HG02763 (cell line): ENCODE measurements at regions not wholly inside any gene's neighbourhood (a gene's known extent, or its start where the extent isn't known, plus 50 kb on each side); places are given as distances from the start of the nearest gene placed in this dataset.
"Not testable (repeated sequence)": the region's sequence is repeated elsewhere in the genome, so short reads cannot be mapped to it uniquely, and the experiment has no call there.

Experiments used
- ATAC-seq: cut with Tn5 transposase; IDR thresholded peaks from one replicate; pipeline ENCODE4 v1.9.1; 2021; ENCODE audit warnings: mild to moderate bottlenecking, moderate library complexity; ENCODE audit not compliant: unreplicated experiment

GRCh38 chr6:91052473-91053450 is 465.9 kb upstream of the MAP3K7 start:
- not testable (repeated sequence) for ATAC-seq

DNA sequence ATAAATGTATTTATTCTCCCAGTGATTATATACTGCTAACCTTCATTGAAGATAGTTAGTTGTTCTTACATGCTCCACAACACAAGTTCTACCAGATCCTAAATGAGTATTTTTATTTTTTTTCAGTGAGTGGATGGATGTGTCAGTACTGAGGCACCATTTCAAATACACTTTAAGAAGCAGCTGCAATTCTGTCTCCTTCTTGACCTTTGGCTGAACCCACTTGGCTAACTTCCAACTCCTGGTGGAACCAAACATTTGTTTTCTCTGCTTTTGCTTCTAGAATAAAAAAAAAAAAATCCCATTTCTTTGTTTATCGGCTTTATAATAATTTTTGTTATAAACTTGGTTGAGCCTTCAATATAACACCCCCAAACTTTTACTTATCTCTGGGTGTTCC is 458.3 kb upstream of the MAP3K7 start:
- ATAC-seq, result no peak

GRCh38 chr6:91043751-91044150 is 456.9 kb upstream of the MAP3K7 start:
- ATAC-seq, result no peak

- no peak for ATAC-seq
Observed at GRCh38 chr6:91042656-91043055, 455.8 kb upstream of the MAP3K7 start.

GRCh38 chr6:91033964-91034363 is 447.1 kb upstream of the MAP3K7 start:
- ATAC-seq, result no peak

DNA sequence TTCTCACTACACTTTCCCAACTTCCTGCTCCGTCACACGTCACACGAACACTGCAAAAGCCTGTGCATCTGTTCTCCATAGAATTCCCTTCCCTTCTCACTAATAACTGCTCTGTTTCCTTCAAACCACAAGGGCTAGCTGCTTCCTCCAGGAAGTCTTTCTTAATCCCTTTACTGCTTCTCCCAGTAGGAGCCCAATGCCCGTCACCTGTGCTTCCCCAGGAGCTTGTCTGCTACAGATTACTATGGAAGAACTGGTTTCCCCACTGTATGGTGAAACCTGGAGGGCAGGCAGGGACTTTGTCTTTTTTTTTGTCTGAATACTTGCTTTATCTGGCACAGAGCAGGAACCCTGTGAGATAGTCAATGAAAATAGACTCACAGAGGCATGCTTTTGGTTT is 444.7 kb upstream of the MAP3K7 start:
- ATAC-seq, result no peak

- no peak for ATAC-seq
Observed at GRCh38 chr6:91029211-91029610, 442.3 kb upstream of the MAP3K7 start.

DNA sequence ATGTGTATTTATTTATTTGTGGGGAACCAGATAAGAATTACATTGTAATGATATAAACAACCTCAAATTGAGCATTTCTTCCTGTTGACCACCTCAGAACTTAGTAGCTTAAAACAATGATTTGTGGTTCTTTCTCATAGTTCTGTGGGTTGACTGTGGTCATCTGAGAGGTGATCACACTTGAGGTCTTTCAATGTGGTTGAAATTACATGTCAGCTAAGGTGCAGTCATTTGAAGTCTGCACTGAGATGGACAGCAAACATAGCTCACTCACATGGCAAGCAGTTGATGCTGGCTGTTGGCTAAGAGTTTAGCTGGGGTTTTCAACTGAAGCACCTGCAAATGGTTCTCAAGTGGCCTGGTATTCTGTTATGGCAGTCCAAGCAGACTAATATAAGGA is 436.7 kb upstream of the MAP3K7 start:
- ATAC-seq, result no peak

DNA sequence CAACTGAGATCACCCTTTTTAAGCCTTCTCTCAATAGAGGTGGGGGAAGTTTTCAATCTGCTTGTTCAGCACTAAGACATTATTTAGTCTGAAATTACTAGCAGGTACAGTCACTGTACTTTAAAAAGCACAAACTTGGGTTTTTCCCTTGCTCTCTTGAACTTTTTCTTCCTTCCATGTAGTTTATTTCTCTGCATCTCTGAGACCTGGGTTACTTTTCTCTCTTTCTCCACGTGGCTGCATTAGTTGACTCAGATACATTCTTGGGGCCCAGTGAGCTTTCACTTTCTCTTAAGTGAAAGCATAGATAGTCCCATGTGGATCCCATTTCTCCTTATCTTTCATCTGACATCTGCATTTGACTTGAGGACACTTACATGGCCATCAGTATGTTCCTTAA is 433.9 kb upstream of the MAP3K7 start:
- no peak for ATAC-seq

GRCh38 chr6:91018586-91018985 is 431.7 kb upstream of the MAP3K7 start:
- ATAC-seq, result no peak

- no peak for ATAC-seq
Observed at GRCh38 chr6:91013511-91013910, 426.6 kb upstream of the MAP3K7 start.

- no peak for ATAC-seq
Observed at GRCh38 chr6:90997076-90997475, 410.2 kb upstream of the MAP3K7 start.

DNA sequence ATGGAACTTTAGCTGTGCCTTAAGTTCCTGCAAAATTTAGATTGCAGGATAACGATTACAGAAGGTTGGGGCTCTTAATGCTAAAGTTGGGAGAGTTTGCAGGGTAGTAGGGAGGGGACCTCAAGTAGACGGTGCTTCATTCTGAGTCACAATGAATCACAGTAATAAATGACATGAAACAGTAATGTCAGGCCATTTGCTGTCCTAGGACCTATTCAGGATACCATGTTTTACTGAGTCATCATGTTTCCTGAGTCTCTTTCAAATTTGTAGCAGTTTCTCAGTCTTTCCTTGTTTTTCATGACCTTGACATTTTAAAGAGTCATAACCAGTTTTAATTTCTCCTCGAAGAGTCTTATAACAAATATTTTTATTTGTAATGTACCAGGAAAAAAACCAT is 406.9 kb upstream of the MAP3K7 start:
- no peak for ATAC-seq

- no peak for ATAC-seq
Observed at GRCh38 chr6:90989763-90990162, 402.9 kb upstream of the MAP3K7 start.

- no peak for ATAC-seq
Observed at GRCh38 chr6:90984066-90984465, 397.2 kb upstream of the MAP3K7 start.

DNA sequence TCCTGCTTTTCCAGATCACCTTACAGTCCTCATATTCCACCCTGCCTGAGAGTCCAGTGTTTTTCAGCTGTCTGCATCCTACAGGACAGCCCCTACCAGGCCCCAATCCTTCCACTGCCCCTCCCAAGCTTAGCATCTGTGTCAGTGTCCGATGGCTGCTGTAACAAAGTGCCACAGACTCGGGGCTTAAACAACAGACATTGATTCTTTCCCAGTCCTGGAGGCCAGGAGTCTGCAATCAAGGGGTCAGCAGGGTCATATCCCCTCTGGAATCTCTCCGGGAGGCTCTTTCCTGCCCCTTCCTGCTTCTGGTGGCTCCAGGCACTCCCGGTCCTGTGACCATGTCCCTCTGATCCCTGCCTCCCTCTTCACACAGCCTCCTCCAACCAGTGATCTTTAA is 396.6 kb upstream of the MAP3K7 start:
- ATAC-seq, result no peak

DNA sequence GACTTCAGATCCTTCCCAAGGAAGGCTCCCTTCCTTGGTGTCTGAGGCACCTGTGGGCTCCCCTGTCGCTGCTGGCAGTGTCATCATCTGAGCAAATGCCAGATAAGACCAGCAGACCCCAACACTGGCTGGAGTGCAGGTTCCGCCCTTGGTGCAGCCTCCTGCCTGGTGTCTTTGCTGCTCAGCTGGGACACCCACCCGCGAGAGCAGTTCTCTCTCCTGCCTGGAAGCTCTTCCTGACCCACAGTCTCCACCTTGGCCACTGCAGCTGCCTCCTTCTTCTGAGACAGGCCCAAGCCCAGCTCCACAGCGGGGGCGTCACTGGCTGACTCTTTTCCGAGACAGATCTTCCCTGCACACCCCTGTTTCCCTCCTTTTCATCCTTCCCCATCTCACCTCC is 395.7 kb upstream of the MAP3K7 start:
- no peak for ATAC-seq

- ATAC-seq, result no peak
Observed at GRCh38 chr6:90982051-90982450, 395.2 kb upstream of the MAP3K7 start.

GRCh38 chr6:90978046-90978445 is 391.2 kb upstream of the MAP3K7 start:
- ATAC-seq, result no peak

DNA sequence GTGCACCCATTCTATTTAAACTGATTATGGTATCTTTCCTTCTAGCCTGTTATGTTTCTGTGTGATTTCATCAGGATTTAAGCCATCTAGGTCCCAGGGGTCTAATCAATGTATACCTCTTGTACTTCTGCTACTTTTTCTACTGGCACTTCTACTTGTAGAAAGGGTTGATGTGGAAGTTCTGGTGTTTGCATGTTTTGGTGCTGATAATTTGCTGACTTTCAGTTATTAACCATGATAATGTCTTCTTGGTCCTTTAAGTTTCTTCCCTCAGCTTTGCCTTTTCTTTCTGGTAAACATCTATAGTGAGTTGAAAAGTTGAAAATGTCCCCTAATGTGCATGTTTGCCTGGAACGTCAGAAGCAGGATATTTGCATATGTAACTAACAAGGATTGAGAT is 390.6 kb upstream of the MAP3K7 start:
- ATAC-seq, result no peak

GRCh38 chr6:90976341-90976740 is 389.5 kb upstream of the MAP3K7 start:
- no peak for ATAC-seq

DNA sequence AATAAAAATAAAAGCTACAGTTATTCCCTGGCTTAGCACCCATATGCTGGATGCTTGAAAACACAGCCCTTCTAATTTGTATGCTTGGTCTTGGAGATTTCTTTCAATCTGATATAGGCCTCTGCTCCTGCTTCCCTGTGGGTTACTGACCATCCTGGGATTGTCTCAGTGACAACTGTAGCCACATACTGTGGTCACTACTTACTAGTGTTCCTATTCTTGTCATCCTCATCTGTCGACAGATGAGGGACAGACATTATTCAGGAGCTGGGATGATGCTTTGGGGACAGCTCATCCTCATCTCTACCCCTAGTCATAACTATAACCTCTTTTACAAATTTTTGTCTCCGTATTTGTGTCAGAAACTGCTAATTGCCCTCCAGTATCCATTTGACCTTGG is 388.9 kb upstream of the MAP3K7 start:
- no peak for ATAC-seq

DNA sequence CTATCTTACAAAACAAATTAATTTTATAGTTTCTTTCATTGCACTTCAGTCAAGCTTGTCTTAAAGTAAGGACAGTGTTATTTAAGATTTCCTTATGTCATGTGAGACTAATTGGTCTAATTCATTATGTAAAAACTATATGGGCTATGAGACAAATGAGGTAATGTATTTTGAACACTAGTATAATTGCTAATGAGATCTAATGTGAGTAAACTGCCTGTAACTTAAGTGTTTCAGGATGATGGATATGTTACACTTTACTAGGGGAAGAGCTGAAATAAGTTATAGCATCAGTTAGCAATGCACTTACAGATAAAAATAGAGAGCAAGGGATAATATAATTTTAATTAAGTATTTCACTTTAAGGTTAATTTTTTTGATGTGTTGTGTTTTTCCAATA is 386.3 kb upstream of the MAP3K7 start:
- no peak for ATAC-seq
